ENCODE measurements at regions not wholly inside any gene's neighbourhood (a gene's known extent, or its start where the extent isn't known, plus 50 kb on each side); places are given as distances from the start of the nearest gene placed in this dataset.
A peak's percentile ranks its signal among the peaks of the same experiment; 100 is the strongest.

DNA sequence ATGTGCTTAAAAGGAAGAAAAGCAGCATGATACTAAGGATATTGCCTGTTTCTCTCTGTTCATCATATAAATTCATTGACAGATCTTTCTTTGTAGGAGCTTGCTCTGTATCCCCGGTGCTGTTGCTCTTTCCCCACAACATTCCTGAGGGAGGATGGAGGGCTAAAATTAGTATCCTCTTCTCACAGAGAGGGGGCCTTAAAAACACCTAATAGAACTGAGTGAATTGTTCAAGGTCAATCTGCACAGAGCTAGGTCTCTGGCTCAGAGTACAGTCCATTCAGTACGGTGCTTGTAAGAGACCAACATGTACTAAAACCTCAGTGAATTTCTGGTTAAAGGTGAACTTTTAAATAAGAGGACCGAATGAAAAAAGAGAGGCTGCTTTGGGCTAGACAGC, 88.7 kb downstream of the PALM2AKAP2 start:
- H3K4me3 ChIP-seq (ENCODE audit: low read depth, low read length): no peak overlapping the region
- H3K36me3 ChIP-seq (ENCODE audit: control insufficient read depth, insufficient read depth, low read length): no peaks in the 10 kb centered on the region
- H3K27me3 ChIP-seq (ENCODE audit: control insufficient read depth, insufficient read depth, low read length): no peaks in the 10 kb centered on the region
- DNase-seq (ENCODE audit: low read depth): no peak
- TF ChIP-seq, protein P1, sequence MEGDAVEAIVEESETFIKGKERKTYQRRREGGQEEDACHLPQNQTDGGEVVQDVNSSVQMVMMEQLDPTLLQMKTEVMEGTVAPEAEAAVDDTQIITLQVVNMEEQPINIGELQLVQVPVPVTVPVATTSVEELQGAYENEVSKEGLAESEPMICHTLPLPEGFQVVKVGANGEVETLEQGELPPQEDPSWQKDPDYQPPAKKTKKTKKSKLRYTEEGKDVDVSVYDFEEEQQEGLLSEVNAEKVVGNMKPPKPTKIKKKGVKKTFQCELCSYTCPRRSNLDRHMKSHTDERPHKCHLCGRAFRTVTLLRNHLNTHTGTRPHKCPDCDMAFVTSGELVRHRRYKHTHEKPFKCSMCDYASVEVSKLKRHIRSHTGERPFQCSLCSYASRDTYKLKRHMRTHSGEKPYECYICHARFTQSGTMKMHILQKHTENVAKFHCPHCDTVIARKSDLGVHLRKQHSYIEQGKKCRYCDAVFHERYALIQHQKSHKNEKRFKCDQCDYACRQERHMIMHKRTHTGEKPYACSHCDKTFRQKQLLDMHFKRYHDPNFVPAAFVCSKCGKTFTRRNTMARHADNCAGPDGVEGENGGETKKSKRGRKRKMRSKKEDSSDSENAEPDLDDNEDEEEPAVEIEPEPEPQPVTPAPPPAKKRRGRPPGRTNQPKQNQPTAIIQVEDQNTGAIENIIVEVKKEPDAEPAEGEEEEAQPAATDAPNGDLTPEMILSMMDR (IDR thresholded peaks at IDR 0.05; ENCODE audit: insufficient read depth, low read length, poor library complexity, severe bottlenecking): no peak

DNA sequence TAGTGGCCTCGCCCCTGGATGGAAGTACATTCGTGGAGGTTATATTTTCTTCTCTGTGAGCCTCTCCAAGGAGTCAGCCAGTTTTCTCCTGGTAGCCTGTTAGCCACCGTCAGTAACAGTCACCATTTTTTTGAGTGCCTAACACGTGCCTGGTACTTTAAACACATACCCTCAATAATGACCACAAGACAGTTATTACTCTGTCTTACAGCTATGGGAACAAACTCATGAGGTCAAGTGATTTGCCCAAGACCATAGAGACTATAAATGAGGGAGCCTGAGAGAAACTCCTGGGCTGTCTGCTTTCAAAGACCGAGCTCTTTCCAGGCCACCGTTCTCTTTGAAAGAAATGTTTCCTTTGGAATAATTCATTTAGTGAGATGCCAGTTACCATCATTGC, 90.4 kb downstream of the PALM2AKAP2 start:
- Histone ChIP-seq H3K27me3 (ENCODE audit: control insufficient read depth, insufficient read depth, low read length) (no peaks in the 10 kb centered on the region), H3K36me3 (ENCODE audit: control insufficient read depth, insufficient read depth, low read length) (no peaks in the 10 kb centered on the region), H3K4me3 (ENCODE audit: low read depth, low read length) (no peak overlapping the region)
- DNase-seq (ENCODE audit: low read depth): no peak
- TF ChIP-seq, protein P1 (IDR thresholded peaks at IDR 0.05; ENCODE audit: insufficient read depth, low read length, poor library complexity, severe bottlenecking): no peak

DNA sequence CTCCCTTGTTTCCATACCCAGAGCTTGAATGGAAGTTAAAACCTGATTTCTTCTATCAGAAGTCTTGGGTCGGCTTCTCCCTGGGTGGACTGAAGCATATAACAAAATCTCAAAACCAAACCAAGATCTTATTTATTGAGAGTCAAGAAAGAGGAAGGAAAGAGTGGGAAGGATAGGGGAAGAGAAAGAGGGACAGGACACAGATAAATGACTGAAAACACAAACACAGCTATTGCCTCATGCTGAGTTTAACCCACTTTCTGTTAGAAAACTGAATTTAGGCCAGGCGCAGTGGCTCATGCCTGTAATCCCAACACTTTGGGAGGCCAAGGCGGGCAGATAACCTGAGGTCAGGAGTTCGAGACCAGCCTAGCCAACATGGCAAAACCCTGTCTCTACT, 92.9 kb downstream of the PALM2AKAP2 start:
- DNase-seq (ENCODE audit: low read depth): no peak
- Histone ChIP-seq H3K4me3 (ENCODE audit: low read depth, low read length) (no peak overlapping the region), H3K27me3 (ENCODE audit: control insufficient read depth, insufficient read depth, low read length) (no peaks in the 10 kb centered on the region), H3K36me3 (ENCODE audit: control insufficient read depth, insufficient read depth, low read length) (no peaks in the 10 kb centered on the region)
- TF ChIP-seq, protein P1 (IDR thresholded peaks at IDR 0.05; ENCODE audit: insufficient read depth, low read length, poor library complexity, severe bottlenecking): no peak

DNA sequence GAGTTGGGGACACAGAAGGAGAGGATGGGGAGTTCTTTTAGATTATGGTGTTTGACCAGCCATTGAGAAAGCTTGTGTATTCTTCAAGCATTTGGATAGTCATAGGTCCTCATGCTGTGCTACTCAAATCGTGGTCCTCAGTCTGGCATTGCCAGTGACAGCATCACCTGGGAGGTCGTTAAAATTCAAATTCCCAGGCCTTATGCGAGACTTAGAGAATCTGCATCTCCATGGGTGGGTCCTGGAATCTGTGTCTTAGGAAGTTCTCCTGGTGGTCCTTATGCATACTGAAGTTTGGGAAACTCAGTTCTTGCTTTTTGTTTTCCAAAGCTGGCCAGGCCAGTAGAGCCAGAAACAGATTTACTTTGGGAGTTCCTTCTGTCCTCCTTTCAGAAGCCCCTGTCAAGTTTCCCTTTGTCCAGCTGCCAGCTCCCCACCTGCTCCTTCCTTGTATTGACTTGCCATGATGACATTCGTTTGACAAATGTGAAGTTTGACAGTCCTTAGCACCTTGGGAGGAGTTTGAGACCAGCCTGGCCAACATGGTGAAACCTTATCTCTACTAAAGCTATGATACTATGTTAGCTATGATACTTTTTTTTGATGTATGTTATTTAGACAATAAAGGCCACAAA, 95.6 kb downstream of the PALM2AKAP2 start:
- no peaks in the 10 kb centered on the region for H3K36me3 ChIP-seq (ENCODE audit: control insufficient read depth, insufficient read depth, low read length)
- H3K27me3 ChIP-seq (ENCODE audit: control insufficient read depth, insufficient read depth, low read length): no peaks in the 10 kb centered on the region
- no peak for DNase-seq (ENCODE audit: low read depth)
- H3K4me3 ChIP-seq (ENCODE audit: low read depth, low read length): no peak overlapping the region
- TF ChIP-seq, protein P1 (IDR thresholded peaks at IDR 0.05; ENCODE audit: insufficient read depth, low read length, poor library complexity, severe bottlenecking): no peak

DNA sequence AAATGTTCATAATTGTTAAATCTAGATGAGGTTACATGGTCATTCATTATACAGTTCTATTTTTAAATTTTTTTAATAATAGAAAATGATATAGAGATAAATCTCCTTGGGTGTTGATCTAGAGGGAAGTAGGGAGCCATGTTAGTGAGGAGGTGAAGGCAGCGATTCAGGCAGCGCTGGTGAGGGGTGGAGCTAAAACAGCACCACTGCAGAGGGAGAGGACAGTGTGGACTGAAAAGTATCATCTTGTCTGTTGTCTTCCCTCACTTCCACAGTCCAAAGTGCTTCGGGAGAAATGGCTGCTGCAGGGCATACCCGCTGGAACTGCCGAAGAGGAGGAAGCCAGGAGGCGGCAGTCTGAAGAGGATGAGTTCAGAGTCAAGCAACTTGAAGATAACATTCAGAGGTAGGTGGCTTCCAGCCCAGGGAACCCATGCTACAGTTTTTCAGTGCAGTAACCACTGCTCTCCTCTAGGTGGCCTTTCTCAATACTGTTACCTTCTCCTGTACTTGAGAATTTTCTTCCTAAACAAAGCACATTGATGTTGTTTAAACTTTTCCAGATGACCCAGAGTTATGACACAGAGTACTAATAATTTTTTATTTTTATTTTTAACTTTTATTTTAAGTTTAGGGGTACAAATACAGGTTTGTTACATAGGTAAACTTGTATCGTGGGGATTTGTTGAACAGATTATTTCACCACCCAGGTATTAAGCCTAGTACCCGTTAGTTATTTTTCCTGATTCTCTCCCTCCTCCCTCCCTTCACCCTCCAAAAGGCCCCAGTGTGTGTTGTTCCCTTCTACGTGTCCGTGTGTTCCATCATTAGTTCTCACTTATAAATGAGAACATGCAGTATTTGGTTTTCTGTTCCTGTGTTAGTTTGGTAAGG, 100.5 kb downstream of the PALM2AKAP2 start:
- Histone ChIP-seq H3K27me3 (ENCODE audit: control insufficient read depth, insufficient read depth, low read length) (no peaks in the 10 kb centered on the region), H3K4me3 (ENCODE audit: low read depth, low read length) (no peak overlapping the region), H3K36me3 (ENCODE audit: control insufficient read depth, insufficient read depth, low read length) (no peaks in the 10 kb centered on the region)
- no peak for DNase-seq (ENCODE audit: low read depth)
- TF ChIP-seq, protein P1 (IDR thresholded peaks at IDR 0.05; ENCODE audit: insufficient read depth, low read length, poor library complexity, severe bottlenecking): peak; percentile 61
